Spleen (tissue), 7 donors: ENCODE measurements at regions not wholly inside any gene's neighbourhood (a gene's known extent, or its start where the extent isn't known, plus 50 kb on each side); places are given as distances from the start of the nearest gene placed in this dataset.

Experiments
- CTCF ChIP-seq, 11 experiments: fragments of 200-600 bp in 7 of 11; fragments of 450-650 bp in 4 of 11; sonication (generic) in 4 of 11; IDR thresholded peaks in 8 of 11; conservative IDR thresholded peaks in 3 of 11; 1 replicate in 7 of 11; 2 replicates in 4 of 11; pipeline versions ENCODE4 v1.4.0 to v1.8.0; 2016 to 2021; ENCODE audit warnings: antibody characterized with exemption in 11 of 11, inconsistent platforms in 4 of 11, mild to moderate bottlenecking in 1 of 11
- POLR2A ChIP-seq, 3 donors: fragments of 450-650 bp; IDR thresholded peaks; one replicate each; pipeline ENCODE4 v1.5.1; 2017; ENCODE audit warnings: antibody characterized with exemption in 3 of 3, mild to moderate bottlenecking in 1 of 3
- POLR2AphosphoS5 ChIP-seq, 3 donors: sonication (generic); formaldehyde crosslinking; IDR thresholded peaks; one replicate each; pipeline ENCODE4 v1.5.1; 2017; ENCODE audit warnings: antibody characterized with exemption in 3 of 3
- donor health status: DM: no; HTN: no; CAD: no; lungs with moderate emphysema.
- donor health status: DM: no; HTN: no; CAD: no.
- donor health status: DM: no; HTN: no; CAD: no.

- TF ChIP-seq CTCF (IDR thresholded peaks at IDR 0.05 in 8 of 11, conservative IDR thresholded peaks at IDR 0.05 in 3 of 11): peak in 2 of 11 experiments; percentile 6 to 14
- TF ChIP-seq POLR2A (IDR thresholded peaks at IDR 0.05): peak in 1 of 3 donors; percentile 22
- TF ChIP-seq POLR2AphosphoS5 (IDR thresholded peaks at IDR 0.05): peak; percentile 91 to 94 (median 93)
These were observed 81.1 kb upstream of the AK4 start for GRCh38 chr1:65066766-65067490.
